Keratinocyte (primary cell): ENCODE measurements at regions not wholly inside any gene's neighbourhood (a gene's known extent, or its start where the extent isn't known, plus 50 kb on each side); places are given as distances from the start of the nearest gene placed in this dataset.

Experiments used
- EZH2 ChIP-seq: IDR thresholded peaks from one replicate; pipeline ENCODE4 v1.6.1; 2012; ENCODE audit warnings: inconsistent platforms, mild to moderate bottlenecking, low read length, moderate library complexity
- TF ChIP-seq, protein P1 (sequence below), 3 experiments: IDR thresholded peaks in 1 of 3; conservative IDR thresholded peaks in 1 of 3; optimal IDR thresholded peaks in 1 of 3; 2 replicates in 2 of 3; 3 replicates in 1 of 3; pipeline versions ENCODE3 to v1.5.1; 2011; ENCODE audit warnings: low read length in 3 of 3, mild to moderate bottlenecking in 3 of 3, moderate library complexity in 2 of 3, control low read depth in 1 of 3, inconsistent platforms in 1 of 3; ENCODE audit not compliant: insufficient read depth in 2 of 3; ENCODE audit errors: extremely low read depth in 1 of 3

DNA sequence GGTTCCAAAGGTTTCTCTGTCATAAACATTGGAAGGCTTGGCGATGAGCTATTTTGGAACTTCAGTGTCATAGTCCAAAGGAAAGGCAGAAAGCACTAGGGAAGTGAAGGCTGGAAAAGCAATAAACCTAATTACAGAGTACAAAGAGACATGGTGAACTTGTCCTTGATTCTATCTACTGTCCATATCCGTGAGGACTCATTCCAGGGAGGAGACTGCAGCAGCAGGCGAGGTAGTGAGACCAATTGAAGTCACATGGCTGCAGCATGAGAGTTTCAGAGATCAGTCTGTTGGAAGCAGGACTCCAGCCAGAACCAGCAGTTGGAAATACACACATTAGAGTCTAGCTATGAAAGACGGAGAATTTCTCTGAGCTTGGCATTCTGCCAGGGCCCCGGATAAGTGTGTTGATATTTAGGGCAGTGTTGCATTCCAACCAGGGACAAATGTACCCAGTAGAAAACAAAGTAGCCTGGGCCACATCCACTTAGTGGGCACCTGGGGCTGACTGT, 54.1 kb upstream of the ARHGAP42 start:
- TF ChIP-seq, protein P1, sequence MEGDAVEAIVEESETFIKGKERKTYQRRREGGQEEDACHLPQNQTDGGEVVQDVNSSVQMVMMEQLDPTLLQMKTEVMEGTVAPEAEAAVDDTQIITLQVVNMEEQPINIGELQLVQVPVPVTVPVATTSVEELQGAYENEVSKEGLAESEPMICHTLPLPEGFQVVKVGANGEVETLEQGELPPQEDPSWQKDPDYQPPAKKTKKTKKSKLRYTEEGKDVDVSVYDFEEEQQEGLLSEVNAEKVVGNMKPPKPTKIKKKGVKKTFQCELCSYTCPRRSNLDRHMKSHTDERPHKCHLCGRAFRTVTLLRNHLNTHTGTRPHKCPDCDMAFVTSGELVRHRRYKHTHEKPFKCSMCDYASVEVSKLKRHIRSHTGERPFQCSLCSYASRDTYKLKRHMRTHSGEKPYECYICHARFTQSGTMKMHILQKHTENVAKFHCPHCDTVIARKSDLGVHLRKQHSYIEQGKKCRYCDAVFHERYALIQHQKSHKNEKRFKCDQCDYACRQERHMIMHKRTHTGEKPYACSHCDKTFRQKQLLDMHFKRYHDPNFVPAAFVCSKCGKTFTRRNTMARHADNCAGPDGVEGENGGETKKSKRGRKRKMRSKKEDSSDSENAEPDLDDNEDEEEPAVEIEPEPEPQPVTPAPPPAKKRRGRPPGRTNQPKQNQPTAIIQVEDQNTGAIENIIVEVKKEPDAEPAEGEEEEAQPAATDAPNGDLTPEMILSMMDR (optimal IDR thresholded peaks at IDR 0.05 in 1 of 3, IDR thresholded peaks at IDR 0.05 in 1 of 3, conservative IDR thresholded peaks at IDR 0.05 in 1 of 3; ENCODE audit: extremely low read depth in 1 of 3, insufficient read depth in 2 of 3, low read length in 3 of 3): no peak
- no peak for TF ChIP-seq EZH2
